ENCODE measurements at regions not wholly inside any gene's neighbourhood (a gene's known extent, or its start where the extent isn't known, plus 50 kb on each side); places are given as distances from the start of the nearest gene placed in this dataset.
A peak's percentile ranks its signal among the peaks of the same experiment; 100 is the strongest.
"Not testable (repeated sequence)": the region's sequence is repeated elsewhere in the genome, so short reads cannot be mapped to it uniquely, and the experiment has no call there.

DNA sequence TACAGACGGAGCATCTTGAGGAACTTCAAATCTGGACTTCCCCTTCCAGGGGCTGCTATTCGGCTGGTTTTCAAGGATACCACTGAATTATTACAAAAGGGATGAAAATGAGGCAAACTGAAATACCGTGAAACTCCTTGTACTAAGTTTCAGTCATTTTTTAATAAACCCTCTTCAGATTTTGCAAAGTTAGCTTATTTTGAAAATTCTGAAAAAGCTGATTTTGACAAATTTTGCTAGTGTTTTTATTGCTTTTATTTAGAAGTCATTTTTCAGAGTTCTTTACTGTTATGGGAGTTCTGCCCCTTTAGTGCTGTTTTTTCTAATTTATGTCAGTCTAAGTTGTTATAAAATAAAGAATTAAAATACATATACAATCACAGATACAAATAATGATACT is 390.4 kb upstream of the VRK2 start:
- no peak for DNase-seq

DNA sequence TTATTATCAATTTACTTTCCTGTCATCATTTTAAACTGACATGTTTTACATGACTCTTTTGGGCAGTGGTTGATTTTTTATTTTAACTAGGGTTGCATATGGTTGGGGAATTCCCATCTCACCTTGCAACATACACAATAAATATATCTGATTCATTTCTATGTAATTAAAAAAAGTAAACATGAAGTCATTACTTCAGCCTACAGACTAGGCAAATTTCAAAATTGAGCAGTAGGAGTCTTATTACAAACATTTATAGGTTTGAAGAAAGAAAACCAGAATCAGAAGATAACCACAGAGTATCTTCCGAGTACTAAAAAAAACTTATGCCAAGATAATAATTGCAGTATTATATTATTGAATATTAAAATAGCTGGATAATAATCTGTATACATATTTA is 377.0 kb upstream of the VRK2 start:
- no peak for DNase-seq

DNA sequence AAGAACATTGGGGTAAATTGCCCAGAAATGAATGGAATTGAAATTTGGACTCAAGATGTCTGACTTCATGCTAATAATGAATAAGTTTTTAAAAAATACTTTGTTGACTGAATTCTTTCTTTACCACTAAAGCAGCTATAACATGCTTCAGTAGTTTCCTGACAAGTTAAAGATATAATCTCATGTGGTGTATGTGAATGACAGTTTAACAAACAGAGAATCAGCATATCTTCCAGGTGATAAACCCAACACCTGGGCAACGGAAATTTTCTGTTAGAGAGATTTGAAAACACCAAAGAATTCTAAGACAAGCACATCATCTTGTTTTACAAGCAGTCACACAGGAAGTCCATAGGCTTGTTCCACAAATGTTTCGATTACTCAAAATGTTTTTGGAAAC is 372.6 kb upstream of the VRK2 start:
- no peak for DNase-seq

DNA sequence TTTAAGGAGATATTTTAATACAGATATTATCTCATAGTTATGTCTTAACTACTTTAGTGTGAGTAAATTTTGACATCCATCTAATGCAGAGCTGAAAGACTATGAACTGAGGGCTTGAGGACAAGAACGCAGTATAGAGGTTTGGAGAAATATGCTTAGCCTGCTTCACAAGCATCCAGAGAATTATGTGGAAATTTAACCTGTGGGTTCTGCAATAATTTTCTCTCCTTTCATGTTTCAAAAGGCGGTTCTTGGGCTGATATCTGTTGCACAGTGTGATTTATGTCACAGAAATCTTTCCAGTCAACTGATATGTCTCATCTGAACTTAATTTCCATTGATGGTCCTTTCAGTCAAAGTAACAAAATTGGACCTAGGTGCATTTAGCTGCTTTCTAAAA is 371.9 kb upstream of the VRK2 start:
- no peak for DNase-seq

DNA sequence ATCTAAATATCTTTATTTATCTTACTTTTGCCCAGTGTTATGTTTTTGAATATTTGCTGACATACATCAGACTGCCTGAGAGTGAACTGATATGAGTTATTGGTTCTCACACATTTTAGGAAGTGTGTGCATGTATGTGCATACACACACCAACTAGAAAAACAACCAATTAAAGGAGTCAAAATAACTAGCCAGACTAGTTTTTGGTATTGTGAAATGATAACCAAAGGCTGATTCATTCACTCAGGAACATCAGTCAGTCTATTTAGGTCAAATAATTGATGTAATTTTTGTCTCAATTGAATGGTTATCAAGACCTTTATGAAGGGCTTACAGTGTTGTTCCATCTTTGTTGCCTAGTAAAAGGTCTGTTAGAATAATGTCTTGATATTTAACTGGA is 369.3 kb upstream of the VRK2 start:
- no peak for DNase-seq

DNA sequence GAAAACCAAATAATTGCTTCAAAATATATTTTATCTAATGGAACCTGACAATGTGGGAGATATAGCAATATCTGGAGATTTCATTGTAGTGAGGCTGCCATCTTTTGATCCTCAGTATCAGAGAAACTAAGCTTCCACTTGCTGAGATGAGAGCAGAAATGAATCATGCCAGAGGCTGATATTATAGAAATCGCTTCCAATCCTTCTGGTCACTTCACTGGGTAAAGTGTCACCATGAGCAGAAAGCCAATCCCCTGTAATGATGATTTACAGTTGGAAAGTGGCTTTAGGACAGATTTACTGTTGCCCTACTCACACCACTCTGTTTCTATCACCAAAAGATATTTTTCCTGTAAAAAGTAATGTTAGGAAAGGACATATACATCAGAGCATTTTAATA is 365.0 kb upstream of the VRK2 start:
- DNase-seq: no peak

DNA sequence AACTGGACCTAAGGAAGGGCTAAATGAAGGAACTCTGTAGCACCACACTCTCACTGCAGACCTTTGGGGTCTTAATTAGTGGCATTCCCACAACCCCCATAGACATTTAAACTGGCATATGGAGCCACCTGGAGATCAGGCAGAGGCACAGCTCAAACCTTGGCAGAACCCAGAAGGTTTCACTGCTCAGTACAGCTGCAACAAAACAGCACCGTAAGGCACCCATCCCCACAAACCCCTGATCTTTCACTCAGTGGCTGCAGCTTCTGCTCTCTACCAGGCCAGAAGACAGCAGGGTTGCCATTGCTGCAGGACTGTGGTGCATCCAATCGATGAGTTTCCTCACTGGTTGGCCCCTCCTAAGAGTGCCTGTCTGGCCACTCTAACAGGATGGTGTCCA is 361.6 kb upstream of the VRK2 start:
- DNase-seq: no peak

DNA sequence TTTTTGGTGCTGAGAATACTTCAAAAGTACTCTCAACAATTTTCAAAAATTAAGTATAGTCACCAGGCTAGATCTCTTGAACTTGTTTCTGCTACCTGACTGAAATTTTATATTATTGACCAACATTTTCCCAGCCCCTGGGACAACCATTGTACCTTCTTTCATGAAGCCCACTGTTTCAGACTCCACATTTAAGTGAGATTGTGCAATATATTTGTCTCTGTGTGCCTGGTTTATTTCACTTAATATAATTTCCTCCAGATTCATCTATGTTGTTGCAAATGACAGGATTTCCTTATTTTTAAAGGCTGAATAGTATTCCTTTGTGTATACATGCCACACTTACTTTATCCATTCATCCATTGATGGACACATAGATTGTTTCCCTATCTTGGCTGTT is 354.2 kb upstream of the VRK2 start:
- DNase-seq: no peak

DNA sequence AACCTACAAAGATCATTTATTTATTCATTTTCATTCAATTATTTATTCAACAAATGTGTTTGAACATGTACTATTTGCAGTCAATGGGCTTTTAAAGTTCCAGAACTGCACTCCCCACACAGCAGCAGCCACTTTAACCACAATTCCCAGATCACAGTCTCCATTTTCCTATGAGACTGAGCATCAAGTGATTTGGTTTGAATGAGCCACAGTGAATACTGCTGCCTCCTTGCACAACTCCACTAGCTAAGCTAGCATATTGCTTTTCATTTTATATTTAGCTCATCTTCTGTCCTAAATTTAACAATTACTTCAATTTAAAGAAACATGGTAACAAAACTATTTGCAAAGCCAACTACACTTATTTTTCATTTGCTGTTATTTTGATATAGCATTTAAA is 353.4 kb upstream of the VRK2 start:
- DNase-seq: no peak

DNA sequence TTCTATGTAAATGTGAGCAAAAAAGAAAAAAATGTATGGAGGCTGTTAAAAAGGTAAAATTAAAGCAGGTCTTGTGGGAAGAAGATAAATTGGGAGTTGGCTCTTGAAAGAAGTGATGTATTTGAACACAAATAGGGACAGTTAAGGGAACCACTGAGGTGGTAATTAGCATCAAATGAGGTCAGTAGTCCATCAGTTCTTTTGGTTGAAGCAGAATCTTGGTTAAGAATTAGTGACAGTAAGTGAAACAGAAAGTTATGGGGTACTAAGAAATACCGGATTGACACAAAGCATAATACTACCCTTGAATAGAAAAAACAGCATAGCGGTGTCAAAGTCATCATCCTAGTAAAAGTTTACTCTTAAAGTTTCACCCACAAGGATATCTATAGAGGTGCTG is 352.6 kb upstream of the VRK2 start:
- no peak for DNase-seq

DNA sequence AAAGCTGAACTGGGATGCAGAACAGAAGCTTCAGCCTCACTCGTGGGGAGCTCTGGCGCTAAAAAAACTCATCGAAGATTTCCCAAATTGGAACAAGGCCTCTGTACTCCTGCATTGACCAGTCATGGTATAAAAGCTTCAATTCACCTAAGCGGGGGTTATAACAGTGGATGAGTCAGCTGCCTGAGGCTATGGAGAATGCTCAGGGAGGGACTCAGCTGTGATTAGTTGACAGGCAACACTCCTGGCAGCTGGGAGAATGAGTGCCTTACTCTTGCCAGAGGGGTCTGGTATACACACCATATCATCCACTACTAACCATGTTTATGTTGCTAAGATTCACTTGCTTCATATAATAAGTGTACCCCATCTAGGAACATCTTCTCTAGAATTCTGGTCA is 350.6 kb upstream of the VRK2 start:
- no peak for DNase-seq

DNA sequence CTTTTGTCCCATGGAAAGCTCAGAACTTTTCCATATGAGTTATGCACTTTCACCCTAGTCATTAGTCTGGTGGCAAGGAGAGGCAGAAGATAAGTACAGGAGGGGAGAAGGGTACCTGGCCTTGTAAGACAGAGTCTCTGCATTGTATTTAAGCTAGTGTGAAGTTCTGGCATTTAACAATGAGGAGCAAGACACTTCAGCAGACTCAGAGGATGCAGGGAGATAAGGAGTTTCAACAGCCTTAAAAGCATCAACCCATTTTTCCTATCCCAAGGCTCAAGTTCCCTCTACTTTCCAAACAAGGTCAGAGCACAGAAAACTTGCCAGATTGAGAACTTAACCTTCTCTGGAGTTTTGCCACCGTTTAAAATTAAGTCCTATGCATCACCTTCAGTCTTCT is 348.2 kb upstream of the VRK2 start:
- no peak for DNase-seq

DNA sequence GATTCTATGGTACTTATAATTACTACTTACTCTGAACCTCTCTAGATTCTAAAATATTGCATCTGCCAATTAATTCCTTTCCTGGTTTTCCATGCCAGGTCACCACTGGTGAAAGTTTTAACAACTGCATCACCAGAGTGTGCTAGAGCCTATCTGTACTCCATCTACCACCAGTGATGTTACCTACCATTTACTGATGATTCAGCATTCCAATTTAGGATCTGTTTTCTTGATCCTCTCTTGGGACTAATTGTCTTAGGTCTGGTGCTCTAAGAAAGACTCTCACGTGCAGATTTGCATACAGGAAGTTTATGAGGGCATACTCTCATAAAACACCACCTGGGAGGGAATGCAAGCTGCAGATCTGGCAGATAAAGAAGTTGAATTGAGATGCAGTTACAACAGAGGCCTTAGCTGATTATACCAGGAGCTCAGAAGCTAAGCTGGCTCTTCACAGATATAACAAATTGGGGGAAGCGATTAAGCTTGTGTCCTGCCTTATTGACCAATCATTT is 347.6 kb upstream of the VRK2 start:
- DNase-seq: no peak

DNA sequence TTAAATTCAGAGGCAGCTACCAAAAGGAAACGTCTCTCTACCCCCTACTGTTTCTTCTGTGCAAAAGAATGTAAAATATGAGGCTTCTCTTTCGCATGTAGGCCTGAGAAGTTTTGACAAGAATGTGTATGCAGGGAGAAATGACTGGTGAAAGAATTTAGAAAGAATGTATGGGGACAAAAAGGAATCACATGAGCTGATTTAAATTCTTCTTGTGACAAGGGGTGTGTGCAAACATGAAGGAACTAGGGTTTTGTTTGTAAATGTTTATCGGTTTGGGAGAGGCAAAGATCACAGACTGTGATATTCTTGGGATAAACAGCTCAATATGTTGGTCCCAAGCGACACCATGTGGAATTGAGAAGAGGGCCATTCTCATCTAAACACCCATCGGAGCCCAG is 345.2 kb upstream of the VRK2 start:
- DNase-seq: no peak

DNA sequence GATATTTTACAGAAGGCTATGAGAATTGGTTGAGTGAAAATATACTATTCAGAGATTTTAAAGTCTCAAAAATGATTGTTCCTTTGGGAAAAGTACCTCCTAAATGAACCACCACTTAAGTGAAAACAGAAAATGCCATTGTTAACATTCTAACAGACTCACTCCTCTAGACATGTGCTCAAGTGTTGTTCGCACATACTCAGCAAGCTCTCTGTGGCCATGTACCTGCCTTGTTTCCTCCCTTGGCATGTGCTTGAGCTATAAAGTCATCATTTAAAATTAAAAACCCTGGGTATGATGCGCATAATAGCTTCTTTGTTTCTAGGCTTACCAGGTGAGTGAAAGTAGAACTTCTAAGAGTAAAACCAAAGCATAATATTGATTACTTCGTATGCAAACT is 343.2 kb upstream of the VRK2 start:
- DNase-seq: no peak

DNA sequence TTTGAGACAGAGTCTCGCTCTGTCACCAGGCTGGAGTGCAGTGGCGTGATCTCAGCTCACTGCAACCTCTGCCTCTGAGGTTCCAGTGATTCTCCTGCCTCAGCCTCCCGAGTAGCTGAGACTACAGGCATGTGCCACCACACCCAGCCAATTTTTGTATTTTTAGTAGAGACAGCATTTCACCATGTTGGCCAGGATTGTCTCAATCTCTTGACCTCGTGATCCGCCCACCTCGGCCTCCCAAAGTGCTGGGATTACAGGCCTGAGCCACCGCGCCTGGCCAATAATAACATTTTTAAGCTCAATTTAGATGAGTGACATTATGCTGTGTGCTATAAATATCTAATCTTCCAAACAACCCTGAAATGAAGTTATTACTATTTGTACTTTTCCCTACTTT is 338.8 kb upstream of the VRK2 start:
- not testable (repeated sequence) for DNase-seq

DNA sequence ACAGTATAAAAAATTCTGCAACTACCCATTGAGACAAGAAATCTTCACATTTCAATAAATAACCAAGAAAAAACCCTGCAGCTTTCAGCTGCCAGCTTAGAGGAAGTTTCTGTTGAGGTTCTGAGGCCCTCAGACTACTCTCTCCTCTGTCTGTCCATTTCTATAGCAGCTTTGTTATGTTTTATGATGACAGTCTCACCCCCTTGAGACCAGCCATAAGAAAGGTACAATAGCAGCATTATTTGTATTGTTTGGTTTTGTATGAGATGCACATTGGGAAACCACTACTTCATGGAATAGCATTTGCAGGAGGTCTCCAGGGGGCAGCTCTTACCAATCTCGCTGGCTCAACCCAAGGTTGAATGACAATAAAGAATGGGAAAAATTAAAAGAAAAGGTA is 334.6 kb upstream of the VRK2 start:
- DNase-seq: no peak

DNA sequence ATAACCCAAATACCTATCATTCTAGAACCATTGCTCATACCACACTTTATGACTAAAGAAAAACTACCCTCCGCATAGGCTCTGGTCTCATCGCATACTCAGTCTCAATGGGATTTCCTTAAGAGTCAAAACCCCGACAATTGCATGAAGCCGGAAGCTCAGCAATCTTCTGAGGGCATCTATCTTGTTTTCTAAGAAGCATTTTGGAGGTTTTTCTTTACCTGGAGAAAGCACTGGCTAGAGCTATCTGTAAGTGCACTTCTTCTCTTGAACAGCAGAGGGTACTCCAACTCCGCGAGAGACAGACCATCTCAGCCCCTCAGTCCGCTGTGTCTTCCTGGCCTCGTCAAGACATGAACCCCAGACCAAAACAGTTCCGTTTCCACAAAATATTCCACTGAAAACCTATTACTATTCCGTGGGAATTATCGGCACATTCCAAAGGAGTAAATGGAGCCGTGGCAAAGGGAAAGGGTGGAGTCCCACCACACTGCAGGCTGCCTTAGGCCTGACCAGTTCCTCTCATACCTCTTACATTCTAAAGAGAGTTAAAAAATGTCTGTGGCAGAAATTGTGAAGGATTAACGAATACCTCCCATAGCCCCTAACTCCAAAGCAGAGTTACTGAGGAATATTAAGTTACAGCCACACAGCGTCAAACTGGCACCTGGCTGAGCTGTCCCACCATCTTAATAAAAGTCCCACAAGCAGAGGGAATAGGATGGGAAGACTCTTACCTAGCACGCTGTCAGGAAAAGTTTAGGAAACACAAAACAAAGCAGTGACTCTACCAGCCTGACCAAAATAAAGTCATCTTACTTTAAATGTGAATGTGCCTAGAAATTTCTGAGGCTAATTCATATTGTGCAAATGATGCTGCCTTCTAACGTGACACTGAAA is 325.6 kb upstream of the VRK2 start:
- peak; percentile 69 for DNase-seq

DNA sequence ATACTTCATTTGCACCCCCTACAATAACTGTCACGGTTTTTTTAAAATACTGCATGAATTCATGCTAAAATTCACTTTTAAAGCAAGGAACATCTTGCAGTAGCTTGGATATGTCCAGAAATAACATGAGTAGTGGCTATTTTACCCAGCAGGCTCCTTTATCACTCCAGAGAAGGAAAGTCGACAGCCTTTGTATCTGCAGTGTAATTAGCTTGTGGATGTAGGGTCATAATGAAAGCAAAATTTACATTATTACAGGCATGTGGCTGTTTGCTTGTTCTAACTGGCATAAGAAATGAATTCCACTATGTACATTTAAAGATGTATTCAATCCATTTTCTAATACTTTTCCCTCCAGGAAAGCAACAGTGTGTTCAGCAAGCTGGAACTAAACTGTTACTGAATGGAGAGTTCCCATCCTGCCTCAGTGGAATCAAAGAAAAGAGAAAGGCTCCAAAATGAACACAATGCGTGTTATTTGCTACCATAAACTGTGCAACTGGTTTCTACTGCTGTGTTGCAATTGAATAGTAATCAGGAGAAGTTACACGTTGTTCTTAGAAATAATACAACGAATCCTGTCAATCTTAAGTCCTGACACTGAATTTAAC is 321.2 kb upstream of the VRK2 start:
- no peak for DNase-seq

DNA sequence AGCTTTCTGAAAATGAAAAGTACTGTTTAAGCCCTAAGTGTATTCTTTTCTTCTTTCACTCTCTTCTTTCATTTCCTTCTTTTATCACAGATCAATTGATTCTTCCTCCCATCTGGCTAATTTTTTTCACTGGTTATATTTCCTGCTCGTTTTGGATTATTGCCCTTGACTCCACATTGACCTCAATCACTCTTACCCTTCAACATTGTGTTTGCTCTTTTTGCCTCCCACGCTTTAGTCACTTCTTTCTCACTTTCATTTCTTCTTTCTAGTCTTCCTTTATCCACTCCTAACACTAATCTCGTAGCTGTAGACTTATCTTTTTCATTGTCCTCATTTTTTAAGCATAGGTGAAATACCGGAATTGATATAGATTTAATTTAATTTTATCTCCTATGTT is 320.3 kb upstream of the VRK2 start:
- no peak for DNase-seq

DNA sequence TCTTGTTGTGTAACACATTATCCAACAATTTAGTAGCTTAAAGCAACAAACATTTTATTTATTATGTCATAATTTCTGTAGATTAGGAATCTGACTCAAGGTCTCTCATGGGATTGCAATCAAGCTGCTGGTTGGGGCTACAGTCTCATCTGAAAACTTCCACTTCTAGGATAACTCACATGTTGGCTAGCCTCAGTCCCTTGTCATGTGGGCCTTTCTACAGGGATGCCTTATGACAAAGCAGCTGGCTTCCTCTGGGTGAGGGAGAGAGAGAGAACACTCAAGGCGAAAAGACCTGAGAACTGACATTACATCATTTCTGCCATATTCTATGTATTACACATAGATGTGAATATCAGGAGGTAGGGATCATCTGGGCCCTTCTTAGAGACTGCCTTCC is 317.9 kb upstream of the VRK2 start:
- DNase-seq: no peak

DNA sequence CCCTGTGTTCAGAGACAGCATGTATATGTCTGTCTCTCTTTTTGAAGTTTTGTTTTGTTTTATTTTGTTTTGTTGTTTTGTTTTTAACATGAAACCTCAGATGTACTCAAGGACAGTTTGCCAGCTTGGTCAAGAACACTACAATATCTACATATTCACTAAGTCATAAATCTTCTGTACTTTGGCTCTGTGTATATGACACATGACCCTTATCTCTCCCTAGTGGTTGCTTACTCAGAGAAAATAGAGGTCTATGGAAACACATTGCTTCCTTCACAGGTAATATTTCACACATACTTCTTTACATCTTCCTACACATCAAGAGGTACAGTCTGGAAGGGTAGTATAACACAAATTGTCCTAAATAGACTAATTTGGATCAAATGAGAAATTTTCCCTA is 312.6 kb upstream of the VRK2 start:
- DNase-seq: no peak

DNA sequence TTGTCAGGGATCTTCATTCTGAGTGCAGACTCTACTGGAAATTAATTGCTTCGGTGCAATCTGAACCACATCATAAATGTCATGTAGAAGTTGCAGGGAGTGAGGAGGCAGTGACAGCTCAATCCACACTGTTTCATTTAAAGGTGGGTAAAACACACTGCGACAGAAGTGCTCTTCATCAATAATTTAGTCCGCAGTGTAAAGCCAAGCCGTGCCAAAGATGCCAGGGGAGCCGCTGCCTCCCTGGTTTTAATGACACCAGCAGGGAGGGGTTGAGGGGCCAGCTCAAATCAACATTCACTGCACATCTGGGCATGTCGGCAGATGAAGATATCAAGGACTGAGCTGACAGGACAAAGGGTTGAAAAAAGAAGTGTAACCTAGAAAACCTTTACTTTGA is 305.7 kb upstream of the VRK2 start:
- DNase-seq: no peak

DNA sequence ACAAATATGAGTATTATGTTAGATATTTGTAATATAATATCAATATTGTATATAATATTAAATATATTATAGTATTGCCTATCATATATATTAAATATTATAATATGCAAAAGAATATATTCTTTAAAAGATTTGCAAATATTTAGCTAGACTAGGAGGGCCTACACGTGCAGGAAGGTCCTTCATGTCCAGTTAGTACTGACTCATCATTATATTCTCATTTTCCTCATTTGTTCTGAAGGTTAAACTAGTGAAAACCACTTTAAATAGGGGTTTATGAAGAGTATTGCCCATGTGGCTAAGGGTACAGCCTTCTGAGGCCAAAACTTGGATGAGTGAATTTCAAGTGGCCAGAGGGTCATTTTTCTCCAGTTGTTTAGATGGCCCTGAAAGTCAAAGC is 293.0 kb upstream of the VRK2 start:
- DNase-seq: no peak

DNA sequence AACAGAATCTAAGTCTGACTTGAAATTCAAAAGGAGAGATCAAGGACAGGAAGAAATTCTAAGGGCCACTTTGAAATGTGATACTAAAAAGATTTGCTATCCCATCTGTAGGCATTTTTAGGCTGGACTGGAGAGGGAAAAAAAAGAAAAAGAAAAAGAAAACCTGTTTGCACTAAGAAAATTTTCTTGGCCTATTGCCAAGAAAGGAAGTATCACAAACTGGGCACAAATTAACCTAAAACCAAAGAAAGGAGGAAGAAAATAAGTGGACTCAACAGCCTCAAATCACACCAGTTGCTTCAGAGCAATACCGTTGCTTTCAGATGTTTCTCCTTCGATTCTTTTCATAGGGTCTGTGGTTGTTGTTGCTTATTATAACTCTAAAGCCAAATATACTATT is 287.9 kb upstream of the VRK2 start:
- no peak for DNase-seq
